SH-SY5Y (cell line): ENCODE measurements at regions not wholly inside any gene's neighbourhood (a gene's known extent, or its start where the extent isn't known, plus 50 kb on each side); places are given as distances from the start of the nearest gene placed in this dataset.

Source experiments
- GATA2 ChIP-seq: IDR thresholded peaks from 2 replicates; pipeline ENCODE4 v1.6.1; 2011; ENCODE audit warnings: mild to moderate bottlenecking, low read depth, low read length
- GATA3 ChIP-seq: IDR thresholded peaks from 2 replicates; pipeline ENCODE4 v1.6.1; 2011; ENCODE audit warnings: low read depth, mild to moderate bottlenecking, low read length, moderate library complexity

DNA sequence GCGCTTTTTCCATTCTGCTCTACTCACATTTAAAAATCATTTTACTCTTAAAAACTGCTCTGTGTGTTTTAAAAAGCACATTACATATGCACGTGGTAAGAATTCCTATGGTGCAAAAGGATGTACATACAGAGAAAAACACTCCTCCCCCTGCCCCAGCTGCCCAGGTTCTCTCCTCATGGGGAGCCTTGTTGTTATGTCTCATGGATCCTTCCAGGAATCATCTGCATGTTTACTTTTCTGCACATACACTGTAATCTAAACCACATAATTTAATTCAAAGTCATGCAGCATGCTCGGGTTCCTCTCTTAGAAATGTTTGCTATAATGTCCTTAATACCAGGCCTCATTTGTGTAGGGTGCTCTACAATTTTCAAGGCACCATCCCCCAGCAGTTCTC lies 243.3 kb downstream of the LOXHD1 start:
- TF ChIP-seq GATA2 (no peak), GATA3 (no peak)

DNA sequence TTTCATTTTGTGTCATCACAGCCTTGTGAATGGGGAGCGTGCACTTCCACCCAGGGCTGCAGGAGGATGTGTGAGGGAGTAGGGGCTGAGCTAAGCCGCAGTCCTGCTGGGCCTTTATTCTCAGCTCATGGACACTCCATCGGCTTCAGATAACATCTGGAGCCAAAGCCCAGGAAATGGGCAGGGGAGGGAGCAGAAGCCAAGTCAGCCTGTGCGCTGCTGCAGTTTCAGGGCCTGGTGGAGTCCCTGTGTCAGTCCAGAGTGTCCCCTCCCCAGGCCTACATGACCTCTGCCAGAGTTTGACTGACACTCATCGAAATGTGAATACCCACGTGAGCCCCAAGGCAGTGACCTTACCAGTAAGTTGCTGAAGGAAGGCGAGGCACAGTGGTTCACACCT lies 242.2 kb downstream of the LOXHD1 start:
- no peak; the same call in 1 of the 2 replicates for TF ChIP-seq GATA3
- TF ChIP-seq GATA2 = peak; percentile 97

DNA sequence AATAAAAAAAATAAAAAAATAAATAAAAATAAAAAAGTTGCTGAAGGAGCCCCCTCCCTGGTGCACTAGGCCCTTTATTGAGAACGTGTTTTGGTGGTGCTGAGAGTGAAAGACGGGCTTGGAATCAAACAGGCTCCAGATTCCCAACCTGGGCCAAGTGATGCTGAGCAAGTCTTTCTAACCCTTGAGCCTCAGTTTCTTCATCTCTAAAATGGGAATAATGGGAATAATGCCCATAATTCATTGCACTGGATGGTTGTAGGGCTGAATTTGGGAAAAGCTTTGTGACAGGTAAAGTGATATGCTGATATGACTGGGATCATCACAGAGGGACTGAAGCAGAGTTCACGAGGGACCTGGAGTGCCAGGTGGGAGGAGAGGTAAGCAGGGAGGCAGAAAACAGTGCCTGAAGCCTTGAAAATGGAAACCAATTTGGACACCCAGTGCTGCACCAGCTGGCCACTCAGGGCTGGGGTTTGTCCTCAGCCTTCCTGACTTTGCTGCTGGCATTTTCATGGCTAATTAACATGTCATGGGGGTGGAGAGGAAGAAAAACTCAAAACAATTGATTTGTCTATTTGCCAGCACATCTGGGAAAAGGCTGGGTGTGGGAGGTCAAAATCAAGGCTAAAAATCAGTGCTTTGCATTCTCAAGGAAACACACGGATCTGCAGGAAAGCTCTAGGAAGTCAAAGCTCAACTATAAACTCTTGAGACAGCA lies 241.3 kb downstream of the LOXHD1 start:
- no peak for TF ChIP-seq GATA2
- TF ChIP-seq GATA3 = no peak

DNA sequence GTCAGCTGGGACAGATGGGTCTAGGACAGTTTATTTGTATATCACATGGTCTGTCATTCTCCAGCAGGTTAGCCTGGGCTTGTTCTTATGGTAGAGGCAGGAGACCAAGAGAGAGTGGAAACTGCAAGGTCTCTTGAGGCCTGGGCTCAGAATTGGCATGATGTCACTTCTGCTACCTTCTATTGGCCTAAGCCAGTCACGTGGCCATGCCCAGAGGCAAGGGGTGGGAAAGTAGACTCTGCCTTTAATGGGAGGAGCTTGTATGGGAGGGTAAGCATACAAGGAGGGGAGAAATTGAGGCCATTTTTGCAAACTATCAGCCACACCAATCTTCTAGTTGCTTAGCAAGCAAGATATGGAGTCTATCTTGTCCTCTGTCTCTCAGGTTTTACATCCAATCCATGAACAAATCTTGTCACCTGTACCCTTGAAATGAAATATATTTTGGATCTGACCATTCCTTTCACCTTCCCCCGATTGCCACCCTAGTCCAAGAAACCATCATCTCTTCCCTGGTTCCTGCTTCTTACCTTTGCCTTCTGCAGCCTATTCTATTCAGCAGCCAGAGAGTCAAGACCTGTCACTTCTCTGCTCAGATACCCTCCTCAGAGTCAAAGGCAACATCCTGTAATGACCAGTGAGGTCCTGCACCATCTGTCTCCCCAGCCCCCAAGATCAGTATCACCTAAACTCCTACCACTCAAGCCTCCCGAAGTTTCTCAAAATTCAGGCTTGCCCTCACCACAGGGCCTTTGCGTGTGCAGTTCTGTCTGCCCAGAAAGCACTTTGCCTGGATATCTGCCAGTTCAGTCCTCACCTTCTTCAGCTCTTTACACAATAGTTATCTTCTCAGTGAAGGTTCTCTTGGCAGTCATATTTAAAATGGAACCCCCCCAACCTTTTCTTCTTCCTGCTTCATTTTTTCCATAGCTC lies 240.0 kb downstream of the LOXHD1 start:
- TF ChIP-seq GATA2 (no peak), GATA3 (no peak)

GRCh38 chr18:46418663-46419260 lies 238.3 kb downstream of the LOXHD1 start:
- TF ChIP-seq GATA2 = no peak
- no peak for TF ChIP-seq GATA3

GRCh38 chr18:46419391-46420141 lies 237.5 kb downstream of the LOXHD1 start:
- TF ChIP-seq GATA3 = no peak
- TF ChIP-seq GATA2 = peak; percentile 64

- no peak for TF ChIP-seq GATA2
- no peak for TF ChIP-seq GATA3
Observed at GRCh38 chr18:46421973-46422551, 235.0 kb downstream of the LOXHD1 start.

DNA sequence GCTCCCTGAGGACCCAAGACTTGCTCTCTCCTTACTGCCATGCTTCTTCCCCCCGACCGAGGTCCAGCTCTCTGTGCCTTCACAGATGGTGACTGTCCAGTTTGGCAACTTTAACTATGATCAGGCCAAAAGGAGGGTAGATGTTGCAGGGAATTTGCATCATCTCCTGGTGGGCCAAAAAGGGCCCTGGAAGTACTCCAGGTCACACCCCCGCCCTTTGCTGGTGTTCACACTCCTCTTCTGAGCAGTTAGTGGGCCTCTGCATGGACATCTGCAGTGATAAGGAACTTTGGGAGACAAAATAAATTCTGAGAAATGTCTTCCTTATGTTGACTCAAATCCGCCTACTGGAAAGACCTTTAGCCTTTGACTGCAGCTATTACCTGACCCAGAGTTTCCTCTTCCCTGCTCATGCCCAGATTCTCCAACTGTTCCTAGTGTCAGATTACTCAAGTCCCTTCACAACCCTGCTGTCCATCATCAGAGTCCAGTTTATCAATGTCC lies 234.4 kb downstream of the LOXHD1 start:
- TF ChIP-seq GATA2 (no peak), GATA3 (no peak)

DNA sequence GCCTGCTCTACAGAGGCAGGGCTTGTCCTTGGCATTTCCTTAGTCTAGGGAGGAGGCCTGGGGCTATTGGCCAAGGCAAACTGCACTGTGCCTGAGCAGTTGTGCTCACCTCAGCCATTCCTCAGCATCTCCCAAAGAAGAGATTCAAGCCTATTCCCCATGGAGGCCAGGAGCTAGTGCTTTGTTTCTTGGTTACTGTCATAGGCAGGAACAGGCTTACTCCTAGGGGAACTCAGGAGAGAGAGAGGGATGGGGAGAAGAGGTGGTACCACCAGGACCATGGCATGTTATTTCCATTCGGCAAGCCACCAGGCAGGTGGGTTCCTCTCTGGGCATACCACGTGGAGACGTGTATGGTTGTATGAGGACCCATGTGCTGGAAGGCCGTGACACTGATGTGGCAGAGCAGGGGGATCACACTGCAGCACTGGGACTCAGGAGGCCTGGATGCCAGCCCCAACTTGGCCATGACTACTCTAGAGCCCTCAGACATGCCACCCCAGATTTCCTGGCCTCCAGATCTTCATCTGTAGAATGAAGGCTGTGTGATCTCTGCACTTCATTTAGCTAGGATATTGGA lies 233.7 kb downstream of the LOXHD1 start:
- TF ChIP-seq GATA2 = no peak
- TF ChIP-seq GATA3 = no peak

DNA sequence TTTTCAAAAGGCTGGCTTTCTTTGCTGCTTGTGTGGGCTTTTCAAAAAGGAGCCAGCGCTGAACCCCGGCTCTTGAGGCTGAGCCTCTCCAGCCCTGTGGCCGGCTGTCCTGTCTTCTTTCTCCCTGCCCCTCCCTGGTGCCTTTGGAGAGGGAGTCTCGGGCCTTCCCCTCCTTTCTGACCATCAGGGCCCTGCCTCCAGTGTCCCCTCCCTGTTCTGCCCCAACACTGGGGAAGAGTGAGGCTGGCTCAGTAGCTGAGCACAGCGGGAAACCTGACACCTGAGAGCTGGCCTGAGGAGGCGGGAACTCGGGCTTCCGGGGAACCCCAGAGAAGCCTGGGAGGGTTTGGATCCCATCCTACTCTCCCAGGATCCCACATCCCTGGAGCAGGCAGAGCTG lies 232.1 kb downstream of the LOXHD1 start:
- TF ChIP-seq GATA2 = no peak
- TF ChIP-seq GATA3 = no peak

DNA sequence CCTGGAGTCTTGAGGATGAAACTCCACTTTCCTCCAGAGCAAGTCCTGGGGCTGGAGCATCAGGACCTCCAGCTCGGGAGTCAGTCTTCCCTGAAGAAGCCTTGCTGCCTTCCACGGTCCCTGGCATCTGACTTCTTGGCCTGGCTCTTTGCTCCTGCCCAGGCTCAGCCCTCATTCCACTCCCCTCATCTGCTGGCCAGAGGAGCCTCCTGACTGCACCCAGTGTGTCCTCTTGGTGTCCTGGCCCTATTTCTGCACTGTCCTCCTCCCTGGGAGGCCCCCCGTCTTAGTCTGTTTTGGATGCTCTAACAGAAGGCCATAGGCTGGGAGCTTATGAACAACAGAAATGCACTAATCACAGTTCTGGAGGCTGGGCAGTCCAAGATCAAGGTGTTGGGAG lies 231.5 kb downstream of the LOXHD1 start:
- TF ChIP-seq GATA2 = no peak
- no peak for TF ChIP-seq GATA3

DNA sequence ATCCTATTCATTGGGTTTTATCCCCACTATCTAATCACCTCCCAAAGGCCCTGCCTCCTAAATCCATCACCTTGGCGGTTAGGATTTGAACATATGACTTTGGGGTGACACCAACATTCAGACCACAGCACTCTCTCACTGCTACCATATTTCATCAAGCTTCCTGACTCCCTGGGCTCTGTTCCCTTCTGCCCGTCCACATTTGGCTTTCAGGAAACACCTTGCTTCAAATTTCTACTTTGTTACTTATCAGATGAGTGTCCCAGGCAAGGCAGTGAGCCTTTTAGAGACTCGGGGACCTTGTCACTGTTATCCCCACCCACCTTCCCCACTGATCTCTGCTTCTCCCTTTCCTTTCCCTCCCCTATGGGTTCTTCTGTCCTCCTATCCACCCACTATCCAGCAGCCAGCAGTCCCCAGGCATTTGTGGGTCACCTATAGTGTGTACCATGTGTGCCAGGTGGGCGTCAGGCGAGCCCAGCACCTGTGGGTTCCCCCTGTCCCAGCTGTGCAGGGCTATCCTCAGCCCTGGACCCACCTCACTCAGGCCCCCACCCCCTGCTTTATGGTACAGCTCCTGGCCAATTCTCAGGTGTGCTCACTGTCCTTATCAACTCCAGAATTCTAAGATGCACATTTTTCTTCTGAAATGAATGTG lies 230.9 kb downstream of the LOXHD1 start:
- TF ChIP-seq GATA2 (no peak), GATA3 (no peak)

GRCh38 chr18:46426679-46427047 lies 230.4 kb downstream of the LOXHD1 start:
- TF ChIP-seq GATA3 = no peak
